ENCODE measurements at regions not wholly inside any gene's neighbourhood (a gene's known extent, or its start where the extent isn't known, plus 50 kb on each side); places are given as distances from the start of the nearest gene placed in this dataset.

- no peaks in the 10 kb centered on the region for H3K4me1 ChIP-seq (ENCODE audit: control insufficient read depth, insufficient read depth, low read length)
- no peaks in the 10 kb centered on the region for H3K27me3 ChIP-seq (ENCODE audit: control insufficient read depth, insufficient read depth, low read length)
- peaks cover 7% of the 10 kb centered on the region; the same call in 1 of the 2 replicates for H3K9me3 ChIP-seq (ENCODE audit: control insufficient read depth, insufficient read depth, low read depth, low read length)
- no peak overlapping the region for H3K4me3 ChIP-seq (ENCODE audit: low read depth, low read length)
- H3K9ac ChIP-seq (ENCODE audit: low read length) = no peak overlapping the region
- H3K27ac ChIP-seq (ENCODE audit: low read depth, low read length) = no peak overlapping the region
- H3K36me3 ChIP-seq (ENCODE audit: control insufficient read depth, insufficient read depth, low read length) = no peaks in the 10 kb centered on the region
Observed at GRCh38 chr1:224864006-224864405, 65.5 kb upstream of the DNAH14 start.

- Histone ChIP-seq H3K27me3 (ENCODE audit: control insufficient read depth, insufficient read depth, low read length) (no peaks in the 10 kb centered on the region), H3K9ac (ENCODE audit: low read length) (no peak overlapping the region), H3K4me3 (ENCODE audit: low read depth, low read length) (no peak overlapping the region), H3K36me3 (ENCODE audit: control insufficient read depth, insufficient read depth, low read length) (no peaks in the 10 kb centered on the region), H3K9me3 (ENCODE audit: control insufficient read depth, insufficient read depth, low read depth, low read length) (peaks cover 7% of the 10 kb centered on the region; the same call in 1 of the 2 replicates), H3K27ac (ENCODE audit: low read depth, low read length) (no peak overlapping the region), H3K4me1 (ENCODE audit: control insufficient read depth, insufficient read depth, low read length) (no peaks in the 10 kb centered on the region)
Observed at GRCh38 chr1:224865510-224865909, 64.0 kb upstream of the DNAH14 start.

GRCh38 chr1:224866940-224867339, 62.5 kb upstream of the DNAH14 start:
- peaks cover 7% of the 10 kb centered on the region; the same call in 1 of the 2 replicates for H3K9me3 ChIP-seq (ENCODE audit: control insufficient read depth, insufficient read depth, low read depth, low read length)
- H3K27ac ChIP-seq (ENCODE audit: low read depth, low read length) = no peak overlapping the region

GRCh38 chr1:224867715-224868114, 61.8 kb upstream of the DNAH14 start:
- Histone ChIP-seq H3K36me3 (ENCODE audit: control insufficient read depth, insufficient read depth, low read length) (no peaks in the 10 kb centered on the region), H3K4me1 (ENCODE audit: control insufficient read depth, insufficient read depth, low read length) (no peaks in the 10 kb centered on the region), H3K4me3 (ENCODE audit: low read depth, low read length) (no peak overlapping the region), H3K27me3 (ENCODE audit: control insufficient read depth, insufficient read depth, low read length) (no peaks in the 10 kb centered on the region), H3K9me3 (ENCODE audit: control insufficient read depth, insufficient read depth, low read depth, low read length) (peaks cover 7% of the 10 kb centered on the region; the same call in 1 of the 2 replicates), H3K27ac (ENCODE audit: low read depth, low read length) (no peak overlapping the region), H3K9ac (ENCODE audit: low read length) (no peak overlapping the region)

More at GRCh38 chr1:224866940-224867339, 62.5 kb upstream of the DNAH14 start:
- no peak overlapping the region for H3K4me3 ChIP-seq (ENCODE audit: low read depth, low read length)
- H3K27me3 ChIP-seq (ENCODE audit: control insufficient read depth, insufficient read depth, low read length) = no peaks in the 10 kb centered on the region
- no peaks in the 10 kb centered on the region for H3K4me1 ChIP-seq (ENCODE audit: control insufficient read depth, insufficient read depth, low read length)
- H3K9ac ChIP-seq (ENCODE audit: low read length) = no peak overlapping the region
- no peaks in the 10 kb centered on the region for H3K36me3 ChIP-seq (ENCODE audit: control insufficient read depth, insufficient read depth, low read length)

GRCh38 chr1:224872832-224873433, 56.5 kb upstream of the DNAH14 start:
- peaks cover 25% of the 10 kb centered on the region for H3K4me1 ChIP-seq (ENCODE audit: control insufficient read depth, insufficient read depth, low read length)
- no peaks in the 10 kb centered on the region for H3K36me3 ChIP-seq (ENCODE audit: control insufficient read depth, insufficient read depth, low read length)
- no peak overlapping the region for H3K4me3 ChIP-seq (ENCODE audit: low read depth, low read length)
- H3K27ac ChIP-seq (ENCODE audit: low read depth, low read length) = no peak overlapping the region
- H3K9ac ChIP-seq (ENCODE audit: low read length) = no peak overlapping the region
- H3K9me3 ChIP-seq (ENCODE audit: control insufficient read depth, insufficient read depth, low read depth, low read length) = no peaks in the 10 kb centered on the region
- H3K27me3 ChIP-seq (ENCODE audit: control insufficient read depth, insufficient read depth, low read length) = no peaks in the 10 kb centered on the region

GRCh38 chr1:224873434-224874369, 55.8 kb upstream of the DNAH14 start:
- no peaks in the 10 kb centered on the region for H3K9me3 ChIP-seq (ENCODE audit: control insufficient read depth, insufficient read depth, low read depth, low read length)
- H3K36me3 ChIP-seq (ENCODE audit: control insufficient read depth, insufficient read depth, low read length) = no peaks in the 10 kb centered on the region
- peaks cover 25% of the 10 kb centered on the region for H3K4me1 ChIP-seq (ENCODE audit: control insufficient read depth, insufficient read depth, low read length)
- H3K9ac ChIP-seq (ENCODE audit: low read length) = no peak overlapping the region
- no peak overlapping the region for H3K27ac ChIP-seq (ENCODE audit: low read depth, low read length)
- H3K27me3 ChIP-seq (ENCODE audit: control insufficient read depth, insufficient read depth, low read length) = no peaks in the 10 kb centered on the region
- no peak overlapping the region for H3K4me3 ChIP-seq (ENCODE audit: low read depth, low read length)

GRCh38 chr1:224874775-224875174, 54.7 kb upstream of the DNAH14 start:
- Histone ChIP-seq H3K4me3 (ENCODE audit: low read depth, low read length) (no peak overlapping the region), H3K27ac (ENCODE audit: low read depth, low read length) (no peak overlapping the region), H3K9me3 (ENCODE audit: control insufficient read depth, insufficient read depth, low read depth, low read length) (no peaks in the 10 kb centered on the region), H3K27me3 (ENCODE audit: control insufficient read depth, insufficient read depth, low read length) (no peaks in the 10 kb centered on the region), H3K9ac (ENCODE audit: low read length) (no peak overlapping the region), H3K4me1 (ENCODE audit: control insufficient read depth, insufficient read depth, low read length) (peaks cover 32% of the 10 kb centered on the region), H3K36me3 (ENCODE audit: control insufficient read depth, insufficient read depth, low read length) (no peaks in the 10 kb centered on the region)

- H3K4me3 ChIP-seq (ENCODE audit: low read depth, low read length) = no peak overlapping the region
- no peak overlapping the region for H3K27ac ChIP-seq (ENCODE audit: low read depth, low read length)
- H3K36me3 ChIP-seq (ENCODE audit: control insufficient read depth, insufficient read depth, low read length) = no peaks in the 10 kb centered on the region
- no peaks in the 10 kb centered on the region for H3K27me3 ChIP-seq (ENCODE audit: control insufficient read depth, insufficient read depth, low read length)
- H3K9ac ChIP-seq (ENCODE audit: low read length) = no peak overlapping the region
- peaks cover 52% of the 10 kb centered on the region for H3K4me1 ChIP-seq (ENCODE audit: control insufficient read depth, insufficient read depth, low read length)
- no peaks in the 10 kb centered on the region; the same call in 1 of the 2 replicates for H3K9me3 ChIP-seq (ENCODE audit: control insufficient read depth, insufficient read depth, low read depth, low read length)
Observed at GRCh38 chr1:224879162-224879803, 50.2 kb upstream of the DNAH14 start.

Measured in HUES6 (cell line).